Neuronal stem cell (in vitro differentiated cells): ENCODE measurements at regions not wholly inside any gene's neighbourhood (a gene's known extent, or its start where the extent isn't known, plus 50 kb on each side); places are given as distances from the start of the nearest gene placed in this dataset.

Experiments used
- DNase-seq: peaks from one replicate; pipeline ENCODE4 v3.0.0-alpha.2; 2013; ENCODE audit warnings: low spot score
- H2AFZ ChIP-seq: one replicate; pipeline ENCODE4 v1.6.1; 2013; ENCODE audit warnings: mild to moderate bottlenecking, low read length, inconsistent platforms
- H2AK5ac ChIP-seq: 2 replicates; pipeline ENCODE4 v1.6.1; 2013; ENCODE audit warnings: low read depth, mild to moderate bottlenecking, inconsistent platforms, low read length, moderate library complexity, mixed read lengths
- H2BK120ac ChIP-seq: 2 replicates; pipeline ENCODE4 v1.6.1; 2013; ENCODE audit warnings: low read depth, mild to moderate bottlenecking, inconsistent platforms, low read length, moderate library complexity, mixed read lengths
- H2BK12ac ChIP-seq: one replicate; pipeline ENCODE4 v1.6.1; 2013; ENCODE audit warnings: low read length, inconsistent platforms
- H2BK15ac ChIP-seq: 2 replicates; pipeline ENCODE4 v1.6.1; 2013; ENCODE audit warnings: mild to moderate bottlenecking, low read length, inconsistent platforms, mixed read lengths
- H2BK5ac ChIP-seq: one replicate; pipeline ENCODE4 v1.6.1; 2013; ENCODE audit warnings: inconsistent platforms, mild to moderate bottlenecking, low read length, moderate library complexity
- H3K14ac ChIP-seq: one replicate; pipeline ENCODE4 v1.6.1; 2013; ENCODE audit warnings: low read length, inconsistent platforms
- H3K18ac ChIP-seq: 2 replicates; pipeline ENCODE4 v1.6.1; 2013; ENCODE audit warnings: low read length, inconsistent platforms
- H3K23ac ChIP-seq: 2 replicates; pipeline ENCODE4 v1.6.1; 2013; ENCODE audit warnings: low read depth, mild to moderate bottlenecking, mixed read lengths, low read length, inconsistent platforms; ENCODE audit not compliant: poor library complexity
- H3K27ac ChIP-seq: replicated peaks from 3 replicates; pipeline ENCODE4 v1.5.1; 2013; ENCODE audit warnings: low read length, inconsistent platforms
- H3K27me3 ChIP-seq, 3 experiments: 2 replicates each; pipeline ENCODE4 v1.6.1; 2013; ENCODE audit warnings: low read length in 3 of 3, mild to moderate bottlenecking in 2 of 3, inconsistent platforms in 1 of 3, low read depth in 1 of 3, mixed read lengths in 1 of 3, moderate library complexity in 1 of 3; ENCODE audit not compliant: control insufficient read depth in 3 of 3, insufficient read depth in 3 of 3
- H3K36me3 ChIP-seq, 2 donors: replicated peaks in 1 of 2; 2 replicates each; pipeline ENCODE4 v1.6.1; 2013; ENCODE audit warnings: low read length in 2 of 2; ENCODE audit not compliant: control insufficient read depth in 2 of 2, insufficient read depth in 2 of 2
- H3K4ac ChIP-seq: 2 replicates; pipeline ENCODE4 v1.6.1; 2013; ENCODE audit warnings: inconsistent platforms, mild to moderate bottlenecking, low read length, moderate library complexity
- H3K4me1 ChIP-seq, 2 donors: 1 replicate in 1 of 2; 2 replicates in 1 of 2; pipeline ENCODE4 v1.6.1; 2013; ENCODE audit warnings: low read length in 2 of 2, low read depth in 1 of 2; ENCODE audit not compliant: control insufficient read depth in 2 of 2, insufficient read depth in 1 of 2
- H3K4me2 ChIP-seq: one replicate; pipeline ENCODE4 v1.6.1; 2013; ENCODE audit warnings: mild to moderate bottlenecking, low read length, inconsistent platforms; ENCODE audit not compliant: insufficient read depth, poor library complexity, severe bottlenecking
- H3K4me3 ChIP-seq, 2 donors: 2 replicates each; pipeline ENCODE4 v1.5.1; 2013; ENCODE audit warnings: low read length in 2 of 2, mild to moderate bottlenecking in 2 of 2, inconsistent platforms in 1 of 2, moderate library complexity in 1 of 2
- H3K79me1 ChIP-seq: one replicate; pipeline ENCODE4 v1.6.1; 2013; ENCODE audit warnings: low read depth, mild to moderate bottlenecking, inconsistent platforms, low read length, moderate library complexity
- H3K9ac ChIP-seq: one replicate; pipeline ENCODE4 v1.6.1; 2013; ENCODE audit warnings: mild to moderate bottlenecking, low read depth, low read length, inconsistent platforms; ENCODE audit not compliant: poor library complexity
- H3K9me3 ChIP-seq, 2 donors: replicated peaks in 1 of 2; 2 replicates each; pipeline versions ENCODE3 to v1.6.1; 2013; ENCODE audit warnings: low read length in 2 of 2, mild to moderate bottlenecking in 2 of 2, inconsistent platforms in 1 of 2, low read depth in 1 of 2, mixed read lengths in 1 of 2, moderate library complexity in 1 of 2; ENCODE audit not compliant: control insufficient read depth in 2 of 2, insufficient read depth in 1 of 2
- H4K8ac ChIP-seq: one replicate; pipeline ENCODE4 v1.6.1; 2013; ENCODE audit warnings: low read depth, mild to moderate bottlenecking, inconsistent platforms, low read length, moderate library complexity
- H4K91ac ChIP-seq: one replicate; pipeline ENCODE4 v1.6.1; 2013; ENCODE audit warnings: low read length, low read depth, mild to moderate bottlenecking, inconsistent platforms; ENCODE audit not compliant: poor library complexity
- WGBS, 2 donors: extraction: QIAGEN DNeasy Blood & Tissue Kit; methylation state at CpG; one replicate each; pipeline ENCODE4 v1.1.7; 2013; ENCODE audit warnings: missing lambda C conversion rate in 2 of 2, mixed read lengths in 1 of 2; ENCODE audit not compliant: insufficient read length in 2 of 2, insufficient replicate concordance in 1 of 2; ENCODE audit errors: extremely low coverage in 2 of 2; 5-methylcytosine and 5-hydroxymethylcytosine counted together

DNA sequence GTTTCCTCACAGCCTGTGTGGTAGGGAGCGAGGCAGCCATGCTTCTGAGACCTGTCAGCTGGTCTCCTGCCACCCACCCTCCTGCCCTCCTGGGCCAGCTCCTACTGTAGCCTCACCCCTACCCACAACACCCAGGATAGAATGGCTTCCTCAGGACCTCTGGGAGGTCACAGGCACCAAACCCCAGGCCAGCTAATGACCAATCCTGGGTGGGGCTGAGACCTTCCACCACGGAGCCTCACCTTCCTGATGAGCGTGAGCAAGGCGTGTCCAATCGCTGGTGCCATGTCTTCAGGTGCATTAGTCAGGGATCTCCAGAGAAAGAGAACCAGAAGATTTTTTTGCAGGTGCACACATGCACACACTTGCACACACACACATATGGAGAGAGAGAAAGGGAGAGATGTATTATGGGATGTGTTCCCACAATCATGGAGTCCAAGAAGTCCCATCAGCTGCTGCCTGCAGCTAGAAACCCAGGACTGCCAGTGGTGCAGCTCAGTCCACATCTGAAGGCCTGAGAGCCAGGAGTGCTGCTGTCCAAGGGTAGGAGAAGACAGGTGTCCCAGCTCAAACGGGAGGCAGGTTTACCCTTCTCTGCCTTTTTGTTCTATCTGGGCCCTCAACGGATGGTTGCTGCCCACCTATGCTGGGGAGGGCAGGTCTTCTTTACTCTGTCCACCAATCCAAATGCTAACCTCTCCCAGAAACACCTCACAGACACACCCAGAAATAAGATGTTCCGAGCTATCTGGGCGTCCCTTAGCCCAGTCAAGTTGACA lies 70.4 kb upstream of the HDAC4 start:
- Histone ChIP-seq H2BK5ac (no peak overlapping the region), H3K14ac (no peak overlapping the region), H3K4me2 (no peak overlapping the region), H3K27ac (no peak overlapping the region), H3K9me3 (peaks cover 0 to 13% of the 10 kb centered on the region in 2 donors), H3K4me3 (no peak overlapping the region), H2BK120ac (no peak overlapping the region), H3K18ac (no peak overlapping the region), H2BK15ac (peak overlapping the region; percentile 30), H2AK5ac (no peak overlapping the region), H2BK12ac (no peak overlapping the region), H3K36me3 (no peaks in the 10 kb centered on the region), H3K79me1 (no peaks in the 10 kb centered on the region), H3K27me3 (no peaks in the 10 kb centered on the region), H4K91ac (no peak overlapping the region), H3K4ac (no peak overlapping the region), H3K9ac (no peak overlapping the region), H2AFZ (no peak overlapping the region), H3K4me1 (peaks cover 0 to 6% of the 10 kb centered on the region in 2 donors), H3K23ac (no peak overlapping the region), H4K8ac (no peak overlapping the region)
- no CpG with 5 or more reads among the region's 9 CpGs for WGBS, 2 donors
- no peak for DNase-seq

DNA sequence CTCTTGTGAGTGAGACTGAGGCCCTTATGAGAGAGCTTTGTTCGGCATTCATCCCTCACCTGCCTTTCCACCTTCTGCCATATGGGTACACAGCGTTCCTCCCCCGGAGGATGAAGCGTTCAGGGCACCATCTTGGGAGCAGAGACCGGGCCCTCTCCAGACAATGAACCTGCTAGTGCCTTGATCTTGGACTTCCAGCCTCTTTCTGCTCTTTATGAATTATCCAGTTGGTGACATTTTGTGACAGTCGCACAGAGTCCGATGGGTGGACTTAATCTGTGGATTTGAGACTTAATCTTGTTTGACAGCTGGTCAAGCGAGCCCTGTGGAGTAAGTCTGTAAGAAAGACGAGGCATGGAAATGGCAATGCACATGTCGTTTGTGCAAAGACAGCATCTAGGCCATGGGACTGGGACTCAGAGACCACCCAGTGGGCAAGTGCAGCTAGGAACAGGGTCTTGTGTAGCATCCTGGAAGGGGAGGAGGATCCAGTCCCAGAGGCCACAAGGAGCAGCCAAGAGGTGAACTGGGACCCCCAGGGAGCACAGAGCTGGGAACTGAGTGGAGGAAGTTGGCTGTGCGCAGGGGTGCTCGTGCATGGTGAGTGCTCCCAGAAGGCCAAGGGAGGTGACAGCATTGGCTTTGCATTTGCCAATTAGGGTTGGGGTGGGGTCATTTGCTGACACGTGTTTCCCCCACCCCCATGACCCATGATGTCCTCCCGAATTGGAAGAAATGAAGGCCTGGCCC lies 69.5 kb upstream of the HDAC4 start:
- Histone ChIP-seq H4K91ac (no peak overlapping the region), H3K27me3 (no peaks in the 10 kb centered on the region), H3K79me1 (no peaks in the 10 kb centered on the region), H2AK5ac (no peak overlapping the region), H3K4me1 (peaks cover 0 to 13% of the 10 kb centered on the region in 2 donors), H3K9me3 (peaks cover 0 to 13% of the 10 kb centered on the region in 2 donors), H3K14ac (peak overlapping the region; percentile 32), H2AFZ (no peak overlapping the region), H3K18ac (no peak overlapping the region), H2BK120ac (no peak overlapping the region), H3K27ac (no peak overlapping the region), H3K4me3 (no peak overlapping the region), H3K23ac (no peak overlapping the region), H2BK5ac (no peak overlapping the region), H3K4me2 (no peak overlapping the region), H3K9ac (no peak overlapping the region), H3K4ac (no peak overlapping the region), H3K36me3 (no peaks in the 10 kb centered on the region), H2BK15ac (no peak overlapping the region), H4K8ac (no peak overlapping the region), H2BK12ac (no peak overlapping the region)
- no CpG with 5 or more reads among the region's 14 CpGs for WGBS, 2 donors
- no peak for DNase-seq

DNA sequence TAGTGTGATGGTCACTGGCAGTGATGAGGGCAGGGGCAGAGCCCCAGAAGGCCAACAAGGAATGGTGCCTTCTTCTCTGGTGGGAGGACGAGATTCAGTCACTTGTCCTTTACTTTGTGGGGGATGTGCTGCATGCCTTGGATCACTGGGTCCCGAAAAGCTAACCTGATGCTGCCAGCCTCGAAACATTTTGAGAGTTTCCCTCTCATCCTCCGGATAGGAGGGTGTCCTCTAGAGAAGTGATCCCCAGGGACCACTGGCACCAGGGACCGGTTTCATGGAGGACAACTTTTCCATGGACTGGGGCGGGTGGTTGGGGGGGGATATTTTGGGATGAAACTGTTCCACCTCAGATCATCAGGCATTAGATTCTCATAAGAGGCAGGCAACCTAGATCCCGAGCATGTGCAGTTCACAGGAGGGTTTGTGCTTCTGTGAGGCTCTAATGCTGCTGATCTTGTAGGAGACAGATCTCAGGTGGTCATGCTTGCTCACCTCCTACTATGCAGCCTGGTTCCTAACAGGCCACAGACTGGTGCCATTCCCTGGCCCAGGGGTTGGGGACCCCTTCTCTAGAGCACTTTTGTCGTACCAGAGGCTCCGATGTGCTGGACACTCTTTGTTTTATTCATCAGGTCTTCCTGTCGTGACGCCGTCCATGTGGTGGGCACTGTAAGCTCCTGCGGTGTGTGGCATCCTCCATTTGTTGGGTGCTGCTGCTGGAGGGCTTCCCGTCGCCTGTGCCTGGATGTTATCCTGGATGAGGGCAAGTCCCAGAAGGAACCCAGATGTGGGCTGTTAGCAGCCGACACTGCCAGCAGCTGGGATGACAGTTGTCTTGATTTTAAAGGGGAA lies 68.5 kb upstream of the HDAC4 start:
- no peak overlapping the region for H3K4ac ChIP-seq
- H3K27me3 ChIP-seq, result peaks cover 0 to 3% (median 0%) of the 10 kb centered on the region in 3 experiments
- no peak overlapping the region for H3K27ac ChIP-seq
- no peak overlapping the region for H3K4me3 ChIP-seq
- no peak overlapping the region for H2AK5ac ChIP-seq
- H3K9ac ChIP-seq, result no peak overlapping the region
- H2BK120ac ChIP-seq, result no peak overlapping the region
- no peak overlapping the region for H2BK5ac ChIP-seq
- no peak overlapping the region for H4K8ac ChIP-seq
- no peak for DNase-seq
- no peak overlapping the region for H2BK15ac ChIP-seq
- no peaks in the 10 kb centered on the region for H3K36me3 ChIP-seq
- no peak overlapping the region for H2AFZ ChIP-seq
- no peak overlapping the region for H2BK12ac ChIP-seq
- H3K14ac ChIP-seq, result no peak overlapping the region
- no peak overlapping the region for H3K23ac ChIP-seq
- WGBS, 2 donors, result no CpG with 5 or more reads among the region's 16 CpGs
- peaks cover 0 to 13% of the 10 kb centered on the region in 2 donors for H3K9me3 ChIP-seq
- H4K91ac ChIP-seq, result no peak overlapping the region
- H3K79me1 ChIP-seq, result no peaks in the 10 kb centered on the region
- no peak overlapping the region for H3K4me2 ChIP-seq
- H3K18ac ChIP-seq, result no peak overlapping the region
- H3K4me1 ChIP-seq, result peaks cover 0 to 13% of the 10 kb centered on the region in 2 donors
